ENCODE measurements at regions not wholly inside any gene's neighbourhood (a gene's known extent, or its start where the extent isn't known, plus 50 kb on each side); places are given as distances from the start of the nearest gene placed in this dataset.
A peak's percentile ranks its signal among the peaks of the same experiment; 100 is the strongest.

DNA sequence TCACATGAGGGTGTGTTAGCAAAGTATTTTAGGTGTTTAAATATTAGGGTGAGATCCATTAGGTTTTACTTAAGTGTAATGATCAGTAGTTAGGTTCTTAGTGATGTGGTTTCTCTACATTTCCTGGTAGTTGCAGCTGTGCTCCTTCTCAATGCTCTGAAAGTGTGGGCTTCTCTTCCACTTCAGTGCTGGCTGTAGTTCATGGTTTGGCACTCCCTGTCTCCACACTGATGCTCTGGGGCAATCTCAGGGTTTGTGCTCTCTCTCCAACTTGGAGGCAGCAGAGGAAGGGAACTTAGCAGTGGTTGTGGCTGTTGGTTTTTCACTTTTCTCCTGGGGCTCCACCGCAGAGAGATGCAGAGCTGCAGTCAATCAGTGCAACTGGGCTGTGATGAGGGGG is 507.5 kb downstream of the TMEM232 start:
- no peak overlapping the region for H3K23ac ChIP-seq (ENCODE audit: insufficient read length)
- H3K27me3 ChIP-seq (replicated peaks in 1 of 4; ENCODE audit: control insufficient read depth in 3 of 4, extremely low read depth in 1 of 4, insufficient read depth in 3 of 4, low read length in 3 of 4), result no peaks in the 10 kb centered on the region
- no peak overlapping the region for H2BK120ac ChIP-seq (replicated peaks; ENCODE audit: low read depth, low read length)
- WGBS, 2 experiments (ENCODE audit: extremely low coverage in 1 of 2, insufficient coverage in 1 of 2, insufficient read length in 1 of 2, insufficient replicate concordance in 2 of 2, low coverage in 1 of 2, low lambda C conversion rate in 2 of 2, missing lambda C conversion rate in 1 of 2), result 100% methylated on average over 1 of the region's 1 CpG; no CpG with 5 or more reads in 1 of the 2 experiments
- no peak overlapping the region for H2AK5ac ChIP-seq (ENCODE audit: low read depth, low read length)
- no peaks in the 10 kb centered on the region for H3K79me2 ChIP-seq (ENCODE audit: control insufficient read depth in 1 of 2, insufficient read depth in 2 of 2, low read length in 2 of 2)
- H3K56ac ChIP-seq (replicated peaks; ENCODE audit: insufficient read length, low read depth, low read length), result no peak overlapping the region
- H2BK12ac ChIP-seq (ENCODE audit: low read depth, low read length), result no peak overlapping the region
- H3K36me3 ChIP-seq (ENCODE audit: control insufficient read depth in 2 of 4, insufficient read depth in 4 of 4, low read length in 3 of 4), result no peaks in the 10 kb centered on the region
- H3K9ac ChIP-seq (replicated peaks in 1 of 4; ENCODE audit: extremely low read depth in 1 of 4, low read depth in 3 of 4, low read length in 3 of 4), result no peak overlapping the region
- H3K4me1 ChIP-seq (replicated peaks in 1 of 4; ENCODE audit: control insufficient read depth in 3 of 4, insufficient read depth in 4 of 4, low read length in 3 of 4), result no peaks in the 10 kb centered on the region
- H2BK15ac ChIP-seq (ENCODE audit: low read length), result no peak overlapping the region
- no peaks in the 10 kb centered on the region for H3K79me1 ChIP-seq (ENCODE audit: low read depth, low read length)
- no peaks in the 10 kb centered on the region for H4K20me1 ChIP-seq (replicated peaks in 1 of 2; ENCODE audit: control insufficient read depth in 1 of 2, insufficient read depth in 2 of 2, low read length in 2 of 2)
- no peak overlapping the region for H3K4me2 ChIP-seq (ENCODE audit: insufficient read depth in 1 of 2, low read depth in 2 of 2, low read length in 2 of 2)
- H3K18ac ChIP-seq (ENCODE audit: extremely low read depth, low read length), result no peak overlapping the region
- H2AFZ ChIP-seq (ENCODE audit: low read length), result no peak overlapping the region
- H4K91ac ChIP-seq (replicated peaks; ENCODE audit: insufficient read length, low read length), result no peak overlapping the region
- H4K5ac ChIP-seq (ENCODE audit: insufficient read length, low read depth, low read length), result no peak overlapping the region
- DNase-seq (ENCODE audit: low read depth in 1 of 2, low spot score in 2 of 2) (peak in 1 of 2 experiments; percentile 34), FAIRE-seq (no peak)
- no peaks in the 10 kb centered on the region for H3K23me2 ChIP-seq (ENCODE audit: low read depth, low read length)
- H2BK5ac ChIP-seq (ENCODE audit: low read depth, low read length), result no peak overlapping the region
- CTCF ChIA-PET (ENCODE audit: partially characterized antibody), result interaction anchor here (0.6 kb wide), 1 partner anchor 183 kb away, joined by 5 read pairs; no protein-coding TSS in a partner anchor
- POLR2A ChIA-PET (ENCODE audit: partially characterized antibody), result no interaction called here
- no peak overlapping the region for H3K14ac ChIP-seq (ENCODE audit: insufficient read length)
- no peak overlapping the region for H4K8ac ChIP-seq (ENCODE audit: extremely low read depth, insufficient read depth, low read length)
- H2BK20ac ChIP-seq (ENCODE audit: low read length), result no peak overlapping the region
- no peak overlapping the region for H3K4me3 ChIP-seq (ENCODE audit: extremely low read depth in 1 of 4, insufficient read depth in 2 of 4, low read depth in 3 of 4, low read length in 4 of 4)
- H3K4ac ChIP-seq (replicated peaks; ENCODE audit: insufficient read length, low read depth, low read length), result no peak overlapping the region
- no peak overlapping the region for H3K27ac ChIP-seq (ENCODE audit: low read depth, low read length)
- TF ChIP-seq TAF7 (optimal IDR thresholded peaks at IDR 0.05; ENCODE audit: borderline replicate concordance, low read depth, low read length), result no peak
- TF ChIP-seq CHD1 (IDR thresholded peaks at IDR 0.05; ENCODE audit: low read depth, low read length), result no peak
- TF ChIP-seq CREB1 (IDR thresholded peaks at IDR 0.05), result no peak
- no peak for TF ChIP-seq EP300 (IDR thresholded peaks at IDR 0.05; ENCODE audit: borderline replicate concordance in 1 of 2, low read depth in 2 of 2, low read length in 2 of 2)
- TF ChIP-seq SIX5 (IDR thresholded peaks at IDR 0.05; ENCODE audit: low read depth, low read length), result no peak
- TF ChIP-seq CHD2 (IDR thresholded peaks at IDR 0.05; ENCODE audit: low read length), result no peak
- no peak for TF ChIP-seq CBX8 (IDR thresholded peaks at IDR 0.05; ENCODE audit: borderline replicate concordance, low read depth, low read length)
- no peak for TF ChIP-seq RAD21 (IDR thresholded peaks at IDR 0.05 in 1 of 2, conservative IDR thresholded peaks at IDR 0.05 in 1 of 2; ENCODE audit: low read depth in 2 of 2, low read length in 2 of 2)
- no peak for TF ChIP-seq CTBP2 (IDR thresholded peaks at IDR 0.05; ENCODE audit: borderline replicate concordance, insufficient read depth, insufficient read length, low read length)
- no peak for TF ChIP-seq BRCA1 (IDR thresholded peaks at IDR 0.05; ENCODE audit: low read depth, low read length)
- TF ChIP-seq, protein P1, sequence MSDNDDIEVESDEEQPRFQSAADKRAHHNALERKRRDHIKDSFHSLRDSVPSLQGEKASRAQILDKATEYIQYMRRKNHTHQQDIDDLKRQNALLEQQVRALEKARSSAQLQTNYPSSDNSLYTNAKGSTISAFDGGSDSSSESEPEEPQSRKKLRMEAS (IDR thresholded peaks at IDR 0.05), result no peak
- TF ChIP-seq SRF (IDR thresholded peaks at IDR 0.05; ENCODE audit: low read depth, low read length), result no peak
- no peak for TF ChIP-seq NANOG (IDR thresholded peaks at IDR 0.05; ENCODE audit: insufficient read depth, low read depth, low read length, poor library complexity, severe bottlenecking)
- H3K9me3 ChIP-seq (ENCODE audit: insufficient read depth in 2 of 2, low read depth in 1 of 2, low read length in 1 of 2), result peaks cover 7 to 9% of the 10 kb centered on the region in 2 experiments; a peak in 3 of 4 replicates
